Gastrocnemius medialis (tissue), 4 donors: ENCODE measurements at regions not wholly inside any gene's neighbourhood (a gene's known extent, or its start where the extent isn't known, plus 50 kb on each side); places are given as distances from the start of the nearest gene placed in this dataset.

Source experiments
- ATAC-seq, 2 donors: fragments of 150-250 bp; one replicate each; pipeline ENCODE4 v1.9.1; 2016
- DNase-seq, 2 donors: peaks; one replicate each; pipeline ENCODE4 v3.0.0-alpha.2; 2019
- H3K27ac ChIP-seq, 4 donors: fragments of 200-600 bp; sonication (generic); 1 replicate in 1 of 4; 2 replicates in 3 of 4; pipeline ENCODE4 v1.5.1; 2016 to 2018; ENCODE audit warnings: mild to moderate bottlenecking in 2 of 4, moderate library complexity in 1 of 4
- H3K27me3 ChIP-seq, 3 donors: fragments of 200-600 bp; sonication (generic) in 2 of 3; 1 replicate in 1 of 3; 2 replicates in 2 of 3; pipeline versions ENCODE4 v1.5.1 to v1.6.0; 2016 to 2019; ENCODE audit warnings: mild to moderate bottlenecking in 1 of 3, moderate library complexity in 1 of 3
- H3K36me3 ChIP-seq, 2 donors: fragments of 200-600 bp; sonication (generic) in 1 of 2; one replicate each; pipeline ENCODE4 v1.5.1; 2017 to 2018
- H3K4me1 ChIP-seq, 2 donors: fragments of 200-600 bp; sonication (generic) in 1 of 2; one replicate each; pipeline ENCODE4 v1.5.1; 2016 to 2017; ENCODE audit warnings: mild to moderate bottlenecking in 2 of 2
- H3K4me3 ChIP-seq, 4 donors: fragments of 200-600 bp; sonication (generic) in 3 of 4; 1 replicate in 1 of 4; 2 replicates in 3 of 4; pipeline ENCODE4 v1.5.1; 2016 to 2019; ENCODE audit warnings: mild to moderate bottlenecking in 2 of 4
- H3K9me3 ChIP-seq, 3 donors: fragments of 200-600 bp; sonication (generic) in 2 of 3; 1 replicate in 1 of 3; 2 replicates in 2 of 3; pipeline ENCODE4 v1.5.1; 2016 to 2019
- CTCF ChIP-seq, 5 experiments: fragments of 450-650 bp in 3 of 5; fragments of 200-600 bp in 2 of 5; sonication (generic) in 2 of 5; IDR thresholded peaks in 4 of 5; conservative IDR thresholded peaks in 1 of 5; 1 replicate in 4 of 5; 2 replicates in 1 of 5; pipeline ENCODE4 v1.5.1; 2016 to 2019; ENCODE audit warnings: antibody characterized with exemption in 5 of 5, mild to moderate bottlenecking in 3 of 5, moderate library complexity in 3 of 5
- POLR2A ChIP-seq, 2 donors: fragments of 450-650 bp; IDR thresholded peaks; one replicate each; pipeline ENCODE4 v1.6.1; 2017; ENCODE audit warnings: antibody characterized with exemption in 2 of 2, mild to moderate bottlenecking in 2 of 2, moderate library complexity in 2 of 2
- in situ Hi-C, 4 donors: fragments of 200-750 bp; cut with MboI; loops; one replicate each; pipeline versions ENCODE4 v1.15.0 to v1.8.0; 2017; ENCODE audit warnings: low sequenced_read_pairs in 4 of 4
- intact Hi-C: fragments of 100-400 bp; cut with DNase I; formaldehyde crosslinking; loops from one replicate; pipeline ENCODE4 v1.15.1; 2023; ENCODE audit warnings: low total_unique reads

DNA sequence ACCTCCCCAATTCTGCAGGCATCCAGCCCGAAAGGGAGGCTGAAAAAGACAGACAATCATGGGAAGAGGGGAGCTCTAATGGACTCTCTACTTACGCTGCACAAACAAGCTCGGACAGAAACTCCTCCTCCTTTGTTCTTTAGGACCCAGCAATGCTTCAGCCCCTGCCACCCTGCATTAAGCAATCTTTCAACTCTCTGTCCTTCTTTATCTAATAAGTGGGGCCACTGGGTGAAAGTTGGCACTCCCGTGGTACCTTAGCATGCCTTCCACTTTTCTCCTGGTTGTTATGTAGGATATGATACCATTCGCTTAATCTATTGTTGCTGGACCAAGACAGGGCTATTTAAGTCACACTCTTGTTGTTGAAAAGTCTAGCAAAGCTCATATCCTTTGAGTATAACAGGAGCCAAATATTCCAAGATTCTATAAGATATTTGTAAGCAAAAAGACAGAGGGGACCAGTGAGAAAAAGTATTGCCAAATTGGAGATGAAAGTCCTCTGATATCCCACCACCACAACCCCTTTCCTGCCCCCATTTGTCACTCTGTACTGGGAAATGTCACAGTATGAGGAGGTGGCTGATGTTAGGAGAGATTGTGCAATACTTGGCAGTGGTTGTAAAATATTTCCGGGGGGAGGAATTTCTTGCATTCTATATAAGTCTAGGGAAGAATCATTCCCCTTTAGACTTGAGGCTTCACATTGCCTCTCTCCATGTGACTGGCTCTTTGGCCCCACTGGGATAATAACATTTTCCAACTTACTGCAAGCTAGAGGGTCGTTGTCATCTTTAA, 137.3 kb upstream of the GJB5 start:
- Histone ChIP-seq H3K36me3 (no peaks in the 10 kb centered on the region), H3K4me1 (no peaks in the 10 kb centered on the region), H3K9me3 (no peaks in the 10 kb centered on the region), H3K27ac (no peak overlapping the region), H3K27me3 (peaks cover 0 to 8% (median 0%) of the 10 kb centered on the region in 3 donors), H3K4me3 (no peak overlapping the region)
- intact Hi-C loops (no loop called here), in situ Hi-C loops (no loop called here)
- no peak for ATAC-seq
- DNase-seq, result no peak
- TF ChIP-seq CTCF (IDR thresholded peaks at IDR 0.05 in 4 of 5, conservative IDR thresholded peaks at IDR 0.05 in 1 of 5) (no peak), POLR2A (IDR thresholded peaks at IDR 0.05) (no peak)

- Histone ChIP-seq H3K4me3 (no peak overlapping the region), H3K4me1 (no peaks in the 10 kb centered on the region), H3K9me3 (no peaks in the 10 kb centered on the region), H3K36me3 (no peaks in the 10 kb centered on the region), H3K27me3 (peaks cover 0 to 8% (median 0%) of the 10 kb centered on the region in 3 donors), H3K27ac (no peak overlapping the region)
- intact Hi-C loops (no loop called here), in situ Hi-C loops (no loop called here)
- DNase-seq (no peak), ATAC-seq (no peak)
- TF ChIP-seq POLR2A (IDR thresholded peaks at IDR 0.05) (no peak), CTCF (IDR thresholded peaks at IDR 0.05 in 4 of 5, conservative IDR thresholded peaks at IDR 0.05 in 1 of 5) (no peak)
Observed at GRCh38 chr1:34618381-34618780, 136.5 kb upstream of the GJB5 start.

DNA sequence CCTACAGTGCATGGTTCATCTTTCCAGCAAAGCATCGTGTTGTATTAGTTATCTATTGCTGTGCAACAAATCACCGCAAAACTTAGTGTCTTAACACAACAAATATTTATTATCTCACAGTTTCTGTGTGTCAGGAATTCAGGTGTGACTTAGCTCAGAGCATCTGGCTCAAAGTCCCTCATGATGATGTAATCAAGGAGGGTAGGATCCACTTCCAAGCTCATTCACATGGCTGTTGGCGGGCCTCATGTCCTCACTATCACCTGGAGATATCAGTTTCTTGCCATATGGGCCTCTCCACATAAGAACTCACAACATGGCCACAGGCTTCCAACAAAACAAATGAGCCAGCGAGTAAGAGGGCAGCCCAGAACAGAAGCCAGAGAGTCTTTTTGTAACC, 135.6 kb upstream of the GJB5 start:
- intact Hi-C loops, result no loop called here
- in situ Hi-C loops, result no loop called here
- Histone ChIP-seq H3K36me3 (no peaks in the 10 kb centered on the region), H3K9me3 (no peaks in the 10 kb centered on the region), H3K27me3 (peaks cover 0 to 8% (median 0%) of the 10 kb centered on the region in 3 donors), H3K4me3 (no peak overlapping the region), H3K4me1 (no peaks in the 10 kb centered on the region), H3K27ac (no peak overlapping the region)
- no peak for DNase-seq
- TF ChIP-seq CTCF (IDR thresholded peaks at IDR 0.05 in 4 of 5, conservative IDR thresholded peaks at IDR 0.05 in 1 of 5) (no peak), POLR2A (IDR thresholded peaks at IDR 0.05) (no peak)
- no peak for ATAC-seq

DNA sequence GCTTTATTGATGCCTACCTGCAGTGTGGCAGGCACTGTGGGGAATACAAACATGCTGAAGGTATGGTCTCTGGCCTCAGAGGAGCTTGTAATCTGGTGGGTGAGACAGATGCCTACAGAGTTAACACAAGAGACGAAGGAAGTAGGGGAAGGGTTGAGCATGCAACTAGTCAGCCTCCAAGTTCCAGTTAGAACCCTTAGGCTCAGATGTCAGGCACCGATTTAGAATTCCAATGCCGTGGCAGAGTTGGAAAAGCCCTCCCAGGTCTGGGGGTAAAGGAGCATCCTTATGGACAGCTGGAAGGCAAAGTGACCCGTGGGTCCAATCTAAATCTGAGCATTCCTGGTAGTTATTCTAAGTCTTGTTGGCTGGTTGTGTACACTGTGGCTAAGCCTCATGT, 132.9 kb upstream of the GJB5 start:
- Histone ChIP-seq H3K27me3 (peaks cover 0 to 8% (median 0%) of the 10 kb centered on the region in 3 donors), H3K4me1 (no peaks in the 10 kb centered on the region), H3K9me3 (no peaks in the 10 kb centered on the region), H3K27ac (no peak overlapping the region), H3K36me3 (no peaks in the 10 kb centered on the region), H3K4me3 (no peak overlapping the region)
- ATAC-seq (no peak), DNase-seq (no peak)
- in situ Hi-C loops (no loop called here), intact Hi-C loops (no loop called here)
- TF ChIP-seq CTCF (IDR thresholded peaks at IDR 0.05 in 4 of 5, conservative IDR thresholded peaks at IDR 0.05 in 1 of 5), result no peak
- no peak for TF ChIP-seq POLR2A (IDR thresholded peaks at IDR 0.05)
